ENCODE measurements at regions not wholly inside any gene's neighbourhood (a gene's known extent, or its start where the extent isn't known, plus 50 kb on each side); places are given as distances from the start of the nearest gene placed in this dataset.

DNA sequence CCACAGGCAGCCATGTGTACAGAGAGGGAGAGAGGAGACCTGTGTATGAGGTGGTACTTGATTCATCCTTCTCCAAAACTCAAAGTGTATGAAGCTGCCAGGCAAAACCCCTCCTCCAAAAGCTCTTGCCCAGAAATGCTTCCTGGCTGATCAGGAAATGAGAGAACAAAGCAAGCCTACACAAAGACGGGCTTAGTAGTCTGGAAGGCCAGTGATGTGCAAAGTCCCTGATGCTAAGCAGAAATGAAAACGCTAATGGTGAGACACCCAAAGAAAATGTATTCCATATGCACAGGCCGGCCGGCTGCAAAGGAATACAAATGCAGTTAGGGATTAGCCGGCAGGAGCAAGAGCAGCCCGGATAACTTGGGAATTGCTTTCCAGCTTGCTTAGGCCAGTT is 234.9 kb upstream of the CADM1 start (continued):
- no peak for TF ChIP-seq CTCF (conservative IDR thresholded peaks at IDR 0.05; ENCODE audit: low read depth in 2 of 2)

GRCh38 chr11:115737875-115738274 is 233.7 kb upstream of the CADM1 start:
- TF ChIP-seq ZNF331 (CRISPR knock-in tag; IDR thresholded peaks at IDR 0.05; ENCODE audit: low read depth) (no peak), CREB1 (CRISPR knock-in tag; IDR thresholded peaks at IDR 0.05; ENCODE audit: low read depth) (no peak), ZNF114 (CRISPR knock-in tag; IDR thresholded peaks at IDR 0.05) (no peak), CTCF (conservative IDR thresholded peaks at IDR 0.05; ENCODE audit: low read depth in 2 of 2) (no peak), POLR2AphosphoS5 (IDR thresholded peaks at IDR 0.05; ENCODE audit: low read depth) (no peak), EZH2phosphoT487 (IDR thresholded peaks at IDR 0.05; ENCODE audit: unreplicated experiment) (no peak), STAT1 (IDR thresholded peaks at IDR 0.05; ENCODE audit: unreplicated experiment) (no peak)
- TF ChIP-seq, protein P1, sequence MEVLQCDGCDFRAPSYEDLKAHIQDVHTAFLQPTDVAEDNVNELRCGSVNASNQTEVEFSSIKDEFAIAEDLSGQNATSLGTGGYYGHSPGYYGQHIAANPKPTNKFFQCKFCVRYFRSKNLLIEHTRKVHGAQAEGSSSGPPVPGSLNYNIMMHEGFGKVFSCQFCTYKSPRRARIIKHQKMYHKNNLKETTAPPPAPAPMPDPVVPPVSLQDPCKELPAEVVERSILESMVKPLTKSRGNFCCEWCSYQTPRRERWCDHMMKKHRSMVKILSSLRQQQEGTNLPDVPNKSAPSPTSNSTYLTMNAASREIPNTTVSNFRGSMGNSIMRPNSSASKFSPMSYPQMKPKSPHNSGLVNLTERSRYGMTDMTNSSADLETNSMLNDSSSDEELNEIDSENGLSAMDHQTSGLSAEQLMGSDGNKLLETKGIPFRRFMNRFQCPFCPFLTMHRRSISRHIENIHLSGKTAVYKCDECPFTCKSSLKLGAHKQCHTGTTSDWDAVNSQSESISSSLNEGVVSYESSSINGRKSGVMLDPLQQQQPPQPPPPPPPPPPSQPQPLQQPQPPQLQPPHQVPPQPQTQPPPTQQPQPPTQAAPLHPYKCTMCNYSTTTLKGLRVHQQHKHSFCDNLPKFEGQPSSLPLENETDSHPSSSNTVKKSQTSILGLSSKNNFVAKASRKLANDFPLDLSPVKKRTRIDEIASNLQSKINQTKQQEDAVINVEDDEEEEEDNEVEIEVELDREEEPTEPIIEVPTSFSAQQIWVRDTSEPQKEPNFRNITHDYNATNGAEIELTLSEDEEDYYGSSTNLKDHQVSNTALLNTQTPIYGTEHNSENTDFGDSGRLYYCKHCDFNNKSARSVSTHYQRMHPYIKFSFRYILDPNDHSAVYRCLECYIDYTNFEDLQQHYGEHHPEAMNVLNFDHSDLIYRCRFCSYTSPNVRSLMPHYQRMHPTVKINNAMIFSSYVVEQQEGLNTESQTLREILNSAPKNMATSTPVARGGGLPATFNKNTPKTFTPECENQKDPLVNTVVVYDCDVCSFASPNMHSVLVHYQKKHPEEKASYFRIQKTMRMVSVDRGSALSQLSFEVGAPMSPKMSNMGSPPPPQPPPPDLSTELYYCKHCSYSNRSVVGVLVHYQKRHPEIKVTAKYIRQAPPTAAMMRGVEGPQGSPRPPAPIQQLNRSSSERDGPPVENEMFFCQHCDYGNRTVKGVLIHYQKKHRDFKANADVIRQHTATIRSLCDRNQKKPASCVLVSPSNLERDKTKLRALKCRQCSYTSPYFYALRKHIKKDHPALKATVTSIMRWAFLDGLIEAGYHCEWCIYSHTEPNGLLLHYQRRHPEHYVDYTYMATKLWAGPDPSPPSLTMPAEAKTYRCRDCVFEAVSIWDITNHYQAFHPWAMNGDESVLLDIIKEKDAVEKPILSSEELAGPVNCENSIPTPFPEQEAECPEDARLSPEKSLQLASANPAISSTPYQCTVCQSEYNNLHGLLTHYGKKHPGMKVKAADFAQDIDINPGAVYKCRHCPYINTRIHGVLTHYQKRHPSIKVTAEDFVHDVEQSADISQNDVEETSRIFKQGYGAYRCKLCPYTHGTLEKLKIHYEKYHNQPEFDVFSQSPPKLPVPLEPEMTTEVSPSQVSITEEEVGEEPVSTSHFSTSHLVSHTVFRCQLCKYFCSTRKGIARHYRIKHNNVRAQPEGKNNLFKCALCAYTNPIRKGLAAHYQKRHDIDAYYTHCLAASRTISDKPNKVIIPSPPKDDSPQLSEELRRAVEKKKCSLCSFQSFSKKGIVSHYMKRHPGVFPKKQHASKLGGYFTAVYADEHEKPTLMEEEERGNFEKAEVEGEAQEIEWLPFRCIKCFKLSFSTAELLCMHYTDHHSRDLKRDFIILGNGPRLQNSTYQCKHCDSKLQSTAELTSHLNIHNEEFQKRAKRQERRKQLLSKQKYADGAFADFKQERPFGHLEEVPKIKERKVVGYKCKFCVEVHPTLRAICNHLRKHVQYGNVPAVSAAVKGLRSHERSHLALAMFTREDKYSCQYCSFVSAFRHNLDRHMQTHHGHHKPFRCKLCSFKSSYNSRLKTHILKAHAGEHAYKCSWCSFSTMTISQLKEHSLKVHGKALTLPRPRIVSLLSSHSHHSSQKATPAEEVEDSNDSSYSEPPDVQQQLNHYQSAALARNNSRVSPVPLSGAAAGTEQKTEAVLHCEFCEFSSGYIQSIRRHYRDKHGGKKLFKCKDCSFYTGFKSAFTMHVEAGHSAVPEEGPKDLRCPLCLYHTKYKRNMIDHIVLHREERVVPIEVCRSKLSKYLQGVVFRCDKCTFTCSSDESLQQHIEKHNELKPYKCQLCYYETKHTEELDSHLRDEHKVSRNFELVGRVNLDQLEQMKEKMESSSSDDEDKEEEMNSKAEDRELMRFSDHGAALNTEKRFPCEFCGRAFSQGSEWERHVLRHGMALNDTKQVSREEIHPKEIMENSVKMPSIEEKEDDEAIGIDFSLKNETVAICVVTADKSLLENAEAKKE (CRISPR knock-in tag; IDR thresholded peaks at IDR 0.05): no peak
- TF ChIP-seq, protein P2, sequence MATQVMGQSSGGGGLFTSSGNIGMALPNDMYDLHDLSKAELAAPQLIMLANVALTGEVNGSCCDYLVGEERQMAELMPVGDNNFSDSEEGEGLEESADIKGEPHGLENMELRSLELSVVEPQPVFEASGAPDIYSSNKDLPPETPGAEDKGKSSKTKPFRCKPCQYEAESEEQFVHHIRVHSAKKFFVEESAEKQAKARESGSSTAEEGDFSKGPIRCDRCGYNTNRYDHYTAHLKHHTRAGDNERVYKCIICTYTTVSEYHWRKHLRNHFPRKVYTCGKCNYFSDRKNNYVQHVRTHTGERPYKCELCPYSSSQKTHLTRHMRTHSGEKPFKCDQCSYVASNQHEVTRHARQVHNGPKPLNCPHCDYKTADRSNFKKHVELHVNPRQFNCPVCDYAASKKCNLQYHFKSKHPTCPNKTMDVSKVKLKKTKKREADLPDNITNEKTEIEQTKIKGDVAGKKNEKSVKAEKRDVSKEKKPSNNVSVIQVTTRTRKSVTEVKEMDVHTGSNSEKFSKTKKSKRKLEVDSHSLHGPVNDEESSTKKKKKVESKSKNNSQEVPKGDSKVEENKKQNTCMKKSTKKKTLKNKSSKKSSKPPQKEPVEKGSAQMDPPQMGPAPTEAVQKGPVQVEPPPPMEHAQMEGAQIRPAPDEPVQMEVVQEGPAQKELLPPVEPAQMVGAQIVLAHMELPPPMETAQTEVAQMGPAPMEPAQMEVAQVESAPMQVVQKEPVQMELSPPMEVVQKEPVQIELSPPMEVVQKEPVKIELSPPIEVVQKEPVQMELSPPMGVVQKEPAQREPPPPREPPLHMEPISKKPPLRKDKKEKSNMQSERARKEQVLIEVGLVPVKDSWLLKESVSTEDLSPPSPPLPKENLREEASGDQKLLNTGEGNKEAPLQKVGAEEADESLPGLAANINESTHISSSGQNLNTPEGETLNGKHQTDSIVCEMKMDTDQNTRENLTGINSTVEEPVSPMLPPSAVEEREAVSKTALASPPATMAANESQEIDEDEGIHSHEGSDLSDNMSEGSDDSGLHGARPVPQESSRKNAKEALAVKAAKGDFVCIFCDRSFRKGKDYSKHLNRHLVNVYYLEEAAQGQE (IDR thresholded peaks at IDR 0.05; ENCODE audit: unreplicated experiment): no peak
- TF ChIP-seq, protein P3, sequence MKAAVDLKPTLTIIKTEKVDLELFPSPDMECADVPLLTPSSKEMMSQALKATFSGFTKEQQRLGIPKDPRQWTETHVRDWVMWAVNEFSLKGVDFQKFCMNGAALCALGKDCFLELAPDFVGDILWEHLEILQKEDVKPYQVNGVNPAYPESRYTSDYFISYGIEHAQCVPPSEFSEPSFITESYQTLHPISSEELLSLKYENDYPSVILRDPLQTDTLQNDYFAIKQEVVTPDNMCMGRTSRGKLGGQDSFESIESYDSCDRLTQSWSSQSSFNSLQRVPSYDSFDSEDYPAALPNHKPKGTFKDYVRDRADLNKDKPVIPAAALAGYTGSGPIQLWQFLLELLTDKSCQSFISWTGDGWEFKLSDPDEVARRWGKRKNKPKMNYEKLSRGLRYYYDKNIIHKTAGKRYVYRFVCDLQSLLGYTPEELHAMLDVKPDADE (IDR thresholded peaks at IDR 0.05): no peak
- no peaks in the 10 kb centered on the region; the same call in 2 of the 3 replicates for H3K9me3 Mint-ChIP-seq
- H3K27me3 Mint-ChIP-seq (ENCODE audit: insufficient read depth, low read depth, poor library complexity): peaks cover 10% of the 10 kb centered on the region
- Histone ChIP-seq H3F3A (replicated peaks; ENCODE audit: low read depth) (no peaks in the 10 kb centered on the region), H3K79me2 (replicated peaks; ENCODE audit: insufficient read depth) (no peaks in the 10 kb centered on the region), H3K4me1 (ENCODE audit: insufficient read depth) (peaks cover 19% of the 10 kb centered on the region), H3K27ac (ENCODE audit: low read depth) (no peak overlapping the region), H3K9me2 (ENCODE audit: insufficient read depth) (0 out of 2 replicates have a peak, but pooled peaks cover 7% of the 10 kb centered on the region), H2AFZ (no peak overlapping the region), H4K20me1 (replicated peaks; ENCODE audit: insufficient read depth) (no peaks in the 10 kb centered on the region), H3K36me3 (ENCODE audit: insufficient read depth) (no peaks in the 10 kb centered on the region), H3K4me2 (no peak overlapping the region), H3K27me3 (ENCODE audit: insufficient read depth) (no peaks in the 10 kb centered on the region), H3K4me3 (no peak overlapping the region)
- peaks cover 22% of the 10 kb centered on the region for H3K4me1 Mint-ChIP-seq
- DNase-seq (ENCODE audit: low spot score) (no peak), ATAC-seq (no peak)
- H3K4me3 Mint-ChIP-seq: no peak overlapping the region
- no peak overlapping the region for H3K27ac Mint-ChIP-seq
- no peaks in the 10 kb centered on the region for H3K36me3 Mint-ChIP-seq (ENCODE audit: low read depth)
